Thyroid gland (tissue), 4 donors: ENCODE measurements at regions not wholly inside any gene's neighbourhood (a gene's known extent, or its start where the extent isn't known, plus 50 kb on each side); places are given as distances from the start of the nearest gene placed in this dataset.

ENCODE experiments used
- POLR2A ChIP-seq, 2 donors: fragments of 450-650 bp; IDR thresholded peaks; one replicate each; pipeline ENCODE4 v1.6.1; 2017; ENCODE audit warnings: antibody characterized with exemption in 2 of 2, mild to moderate bottlenecking in 2 of 2, moderate library complexity in 1 of 2
- TF ChIP-seq, protein P1 (sequence below), 6 experiments: fragments of 200-600 bp in 3 of 6; fragments of 450-650 bp in 3 of 6; sonication (generic) in 3 of 6; IDR thresholded peaks; one replicate each; pipeline ENCODE4 v1.5.1; 2016 to 2019; ENCODE audit warnings: antibody characterized with exemption in 6 of 6, mild to moderate bottlenecking in 2 of 6, inconsistent platforms in 1 of 6, moderate library complexity in 1 of 6

DNA sequence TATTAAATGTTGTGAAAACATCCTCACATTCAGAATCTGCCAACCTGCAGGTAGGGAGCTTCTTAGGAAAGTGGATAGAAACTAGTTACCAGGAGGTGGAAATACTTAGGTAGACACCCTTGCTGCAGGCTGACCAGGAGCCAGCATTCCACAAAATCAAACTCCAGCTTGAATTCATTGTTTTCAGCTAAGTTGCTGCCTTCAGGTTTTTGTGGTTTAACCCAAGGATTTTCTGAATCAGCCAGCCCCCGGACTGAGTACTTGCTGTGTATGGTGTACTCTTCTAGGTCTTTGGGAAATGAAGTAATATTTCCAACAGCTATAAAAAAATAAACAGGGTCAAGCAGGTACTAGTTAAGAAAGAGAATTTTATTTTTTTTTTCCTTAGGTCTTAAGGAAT, 192.1 kb upstream of the CHST9 start:
- TF ChIP-seq, protein P1, sequence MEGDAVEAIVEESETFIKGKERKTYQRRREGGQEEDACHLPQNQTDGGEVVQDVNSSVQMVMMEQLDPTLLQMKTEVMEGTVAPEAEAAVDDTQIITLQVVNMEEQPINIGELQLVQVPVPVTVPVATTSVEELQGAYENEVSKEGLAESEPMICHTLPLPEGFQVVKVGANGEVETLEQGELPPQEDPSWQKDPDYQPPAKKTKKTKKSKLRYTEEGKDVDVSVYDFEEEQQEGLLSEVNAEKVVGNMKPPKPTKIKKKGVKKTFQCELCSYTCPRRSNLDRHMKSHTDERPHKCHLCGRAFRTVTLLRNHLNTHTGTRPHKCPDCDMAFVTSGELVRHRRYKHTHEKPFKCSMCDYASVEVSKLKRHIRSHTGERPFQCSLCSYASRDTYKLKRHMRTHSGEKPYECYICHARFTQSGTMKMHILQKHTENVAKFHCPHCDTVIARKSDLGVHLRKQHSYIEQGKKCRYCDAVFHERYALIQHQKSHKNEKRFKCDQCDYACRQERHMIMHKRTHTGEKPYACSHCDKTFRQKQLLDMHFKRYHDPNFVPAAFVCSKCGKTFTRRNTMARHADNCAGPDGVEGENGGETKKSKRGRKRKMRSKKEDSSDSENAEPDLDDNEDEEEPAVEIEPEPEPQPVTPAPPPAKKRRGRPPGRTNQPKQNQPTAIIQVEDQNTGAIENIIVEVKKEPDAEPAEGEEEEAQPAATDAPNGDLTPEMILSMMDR (IDR thresholded peaks at IDR 0.05): no peak
- TF ChIP-seq POLR2A (IDR thresholded peaks at IDR 0.05): no peak
